Osteocyte (in vitro differentiated cells): ENCODE measurements at regions not wholly inside any gene's neighbourhood (a gene's known extent, or its start where the extent isn't known, plus 50 kb on each side); places are given as distances from the start of the nearest gene placed in this dataset.
"Not testable (repeated sequence)": the region's sequence is repeated elsewhere in the genome, so short reads cannot be mapped to it uniquely, and the experiment has no call there.

Experiments
- DNase-seq: peaks from one replicate; pipeline ENCODE4 v3.0.0; 2021; ENCODE audit warnings: mixed read lengths; ENCODE audit not compliant: unreplicated experiment; ENCODE audit errors: extremely low spot score
- H3K27ac Mint-ChIP-seq: one replicate; pipeline ENCODE4 v1.8.0; 2021; ENCODE audit warnings: mild to moderate bottlenecking, mixed read lengths; ENCODE audit not compliant: unreplicated experiment
- H3K27me3 Mint-ChIP-seq: one replicate; pipeline ENCODE4 v1.8.0; 2021; ENCODE audit warnings: mixed read lengths; ENCODE audit not compliant: unreplicated experiment
- H3K36me3 Mint-ChIP-seq: one replicate; pipeline ENCODE4 v1.8.0; 2021; ENCODE audit warnings: mixed read lengths; ENCODE audit not compliant: unreplicated experiment
- H3K4me1 Mint-ChIP-seq: one replicate; pipeline ENCODE4 v1.8.0; 2021; ENCODE audit warnings: mixed read lengths; ENCODE audit not compliant: unreplicated experiment
- H3K4me3 Mint-ChIP-seq: one replicate; pipeline ENCODE4 v1.8.0; 2021; ENCODE audit warnings: mild to moderate bottlenecking, moderate library complexity, mixed read lengths; ENCODE audit not compliant: unreplicated experiment
- H3K9me3 Mint-ChIP-seq: one replicate; pipeline ENCODE4 v1.8.0; 2021; ENCODE audit warnings: mixed read lengths; ENCODE audit not compliant: unreplicated experiment
- CTCF ChIP-seq: fragments of 200-600 bp; sonication (generic); IDR thresholded peaks from 2 replicates; pipeline ENCODE4 v1.5.0; 2021; ENCODE audit warnings: antibody characterized with exemption, mild to moderate bottlenecking, moderate library complexity

DNA sequence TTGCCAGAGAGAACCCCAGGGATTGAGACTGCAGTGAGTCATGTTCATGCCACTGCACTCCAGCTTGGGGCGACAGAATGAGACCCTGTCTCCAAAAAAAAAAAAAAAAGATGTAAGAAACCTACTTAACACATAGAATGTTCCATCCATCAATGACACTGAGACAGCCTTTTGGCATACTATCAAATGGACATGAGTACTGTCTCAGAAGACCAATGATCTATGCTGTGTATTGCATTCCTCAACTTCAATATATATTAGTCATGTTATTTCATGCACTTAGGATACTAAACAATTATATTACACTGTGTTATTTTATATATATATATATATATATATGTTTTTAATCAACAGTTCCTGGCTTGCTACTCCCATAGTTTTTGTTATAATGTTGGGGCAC is 57.1 kb upstream of the ANKH start:
- TF ChIP-seq CTCF: no peak
- Mint-ChIP-seq H3K4me1 (peaks cover 35% of the 10 kb centered on the region), H3K27ac (peak overlapping the region; percentile 44), H3K4me3 (no peak overlapping the region), H3K36me3 (no peaks in the 10 kb centered on the region), H3K27me3 (no peaks in the 10 kb centered on the region), H3K9me3 (no peaks in the 10 kb centered on the region)
- no peak for DNase-seq

- no peaks in the 10 kb centered on the region for H3K9me3 Mint-ChIP-seq
- peaks cover 34% of the 10 kb centered on the region for H3K4me1 Mint-ChIP-seq
- no peaks in the 10 kb centered on the region for H3K27me3 Mint-ChIP-seq
- DNase-seq: no peak
- H3K4me3 Mint-ChIP-seq: no peak overlapping the region
- H3K36me3 Mint-ChIP-seq: no peaks in the 10 kb centered on the region
- no peak for TF ChIP-seq CTCF
- H3K27ac Mint-ChIP-seq: peak overlapping the region; percentile 75
Observed at GRCh38 chr5:14925326-14925725, 53.7 kb upstream of the ANKH start.

DNA sequence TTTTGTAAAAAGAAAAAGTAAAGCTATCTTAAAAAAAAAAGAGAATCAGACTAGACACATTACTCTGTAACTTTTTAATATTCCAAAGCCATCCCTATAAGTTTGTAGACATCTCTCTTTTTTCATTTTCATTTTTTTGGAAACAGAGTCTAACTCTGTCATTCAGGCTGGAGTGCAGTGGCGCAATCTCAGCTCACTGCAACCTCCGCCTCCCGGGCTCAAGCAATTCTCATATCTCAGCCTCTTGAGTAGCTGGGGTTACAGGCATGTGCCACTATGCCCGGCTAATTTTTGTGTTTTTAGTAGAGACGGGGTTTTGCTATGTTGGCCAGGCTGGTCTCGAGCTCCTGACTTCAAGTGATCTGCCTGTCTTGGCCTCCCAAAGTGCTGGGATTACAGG is 51.4 kb upstream of the ANKH start:
- not testable (repeated sequence) for H3K36me3 Mint-ChIP-seq, H3K27me3 Mint-ChIP-seq, H3K9me3 Mint-ChIP-seq, DNase-seq, H3K27ac Mint-ChIP-seq, H3K4me3 Mint-ChIP-seq
- peaks cover 44% of the 10 kb centered on the region for H3K4me1 Mint-ChIP-seq

- Mint-ChIP-seq H3K36me3 (no peaks in the 10 kb centered on the region), H3K27ac (no peak overlapping the region), H3K4me1 (peaks cover 49% of the 10 kb centered on the region), H3K9me3 (no peaks in the 10 kb centered on the region), H3K4me3 (no peak overlapping the region), H3K27me3 (no peaks in the 10 kb centered on the region)
- no peak for TF ChIP-seq CTCF
- no peak for DNase-seq
Observed at GRCh38 chr5:14922456-14922855, 50.9 kb upstream of the ANKH start.
